IMR-90 (cell line): ENCODE measurements at regions not wholly inside any gene's neighbourhood (a gene's known extent, or its start where the extent isn't known, plus 50 kb on each side); places are given as distances from the start of the nearest gene placed in this dataset.

ENCODE experiments used
- ATAC-seq: fragments of 200-7000 bp; cut with Tn5 transposase; 2 replicates; pipeline ENCODE4 v1.9.1; 2020; ENCODE audit warnings: low read depth, mild to moderate bottlenecking, moderate library complexity
- BruUV-seq: library from RNA; stranded (reverse); fragments of 400-500 nt; replicated peaks from 2 replicates; lab custom pipeline; 2021; lab: Mats Ljungman, UMichigan
- CTCF ChIA-PET: fragments of 300-600 bp; formaldehyde crosslinking; extraction: SDS; loops from one replicate; lab custom pipeline; 2021; ENCODE audit warnings: antibody characterized with exemption; lab: Yijun Ruan, JAX
- POLR2A ChIA-PET: fragments of 300-600 bp; sonication (Branson Sonifier 250); formaldehyde crosslinking; loops from one replicate; lab custom pipeline; 2022; ENCODE audit warnings: antibody characterized with exemption; ENCODE audit not compliant: unreplicated experiment; lab: Charles Lee
- DNase-seq: peaks from one replicate; pipeline ENCODE4 v3.0.0; 2013
- H2AFZ ChIP-seq: replicated peaks from 2 replicates; pipeline ENCODE3; 2013; ENCODE audit warnings: low read length, mild to moderate bottlenecking; ENCODE audit not compliant: poor library complexity
- H2AK5ac ChIP-seq: 2 replicates; pipeline ENCODE4 v1.6.1; 2013; ENCODE audit warnings: low read depth, low read length, inconsistent platforms
- H2AK9ac ChIP-seq: replicated peaks from 2 replicates; pipeline ENCODE3; 2013; ENCODE audit warnings: mild to moderate bottlenecking, low read depth, low read length, moderate library complexity; ENCODE audit not compliant: poor library complexity
- H2BK120ac ChIP-seq: 2 replicates; pipeline ENCODE4 v1.6.1; 2013; ENCODE audit warnings: low read depth, low read length, inconsistent platforms
- H2BK15ac ChIP-seq: 3 replicates; pipeline ENCODE4 v1.6.1; 2013; ENCODE audit warnings: low read depth, low read length, inconsistent platforms
- H2BK20ac ChIP-seq: 2 replicates; pipeline ENCODE4 v1.6.1; 2013; ENCODE audit warnings: low read depth, mild to moderate bottlenecking, inconsistent platforms, low read length, moderate library complexity
- H2BK5ac ChIP-seq: 2 replicates; pipeline ENCODE4 v1.6.1; 2013; ENCODE audit warnings: mild to moderate bottlenecking, low read depth, low read length, inconsistent platforms; ENCODE audit not compliant: poor library complexity, severe bottlenecking
- H3K14ac ChIP-seq: replicated peaks from 2 replicates; pipeline ENCODE4 v1.6.1; 2013; ENCODE audit warnings: low read depth, low read length, inconsistent platforms
- H3K18ac ChIP-seq: 2 replicates; pipeline ENCODE4 v1.6.1; 2013; ENCODE audit warnings: low read depth, low read length, control low read depth
- H3K23ac ChIP-seq: 2 replicates; pipeline ENCODE4 v1.6.1; 2013; ENCODE audit warnings: low read depth, low read length, inconsistent platforms
- H3K27ac ChIP-seq: 2 replicates; pipeline ENCODE4 v1.5.1; 2013; ENCODE audit warnings: mild to moderate bottlenecking, control low read depth, low read length; ENCODE audit not compliant: insufficient read depth
- H3K27me3 ChIP-seq: 2 replicates; pipeline ENCODE4 v1.6.1; 2013; ENCODE audit warnings: low read length; ENCODE audit not compliant: control insufficient read depth, insufficient read depth
- H3K36me3 ChIP-seq: 2 replicates; pipeline ENCODE4 v1.6.1; 2013; ENCODE audit warnings: low read length, mixed read lengths; ENCODE audit not compliant: control insufficient read depth, insufficient read depth
- H3K4ac ChIP-seq: 2 replicates; pipeline ENCODE4 v1.6.1; 2013; ENCODE audit warnings: low read depth, low read length, inconsistent platforms
- H3K4me1 ChIP-seq: 2 replicates; pipeline ENCODE4 v1.6.1; 2013; ENCODE audit warnings: low read length, mixed read lengths; ENCODE audit not compliant: control insufficient read depth, insufficient read depth
- H3K4me2 ChIP-seq: 2 replicates; pipeline ENCODE4 v1.6.1; 2013; ENCODE audit warnings: low read depth, mild to moderate bottlenecking, control low read depth, low read length, moderate library complexity
- H3K4me3 ChIP-seq: 2 replicates; pipeline ENCODE4 v1.5.1; 2013; ENCODE audit warnings: low read depth, mild to moderate bottlenecking, control low read depth, low read length, moderate library complexity; ENCODE audit not compliant: insufficient read depth
- H3K56ac ChIP-seq: 2 replicates; pipeline ENCODE4 v1.6.1; 2013; ENCODE audit warnings: low read length, inconsistent platforms; ENCODE audit not compliant: insufficient read depth; ENCODE audit errors: extremely low read depth
- H3K79me1 ChIP-seq, 2 experiments: 2 replicates each; pipeline ENCODE4 v1.6.1; 2013; ENCODE audit warnings: low read length in 2 of 2, inconsistent platforms in 1 of 2, low read depth in 1 of 2
- H3K9ac ChIP-seq: 2 replicates; pipeline ENCODE4 v1.6.1; 2013; ENCODE audit warnings: low read depth, low read length, control low read depth
- H3K9me1 ChIP-seq: 2 replicates; pipeline ENCODE4 v1.6.1; 2013; ENCODE audit warnings: low read length, inconsistent platforms; ENCODE audit not compliant: insufficient read depth
- H3K9me3 ChIP-seq: 2 replicates; pipeline ENCODE4 v1.6.1; 2013; ENCODE audit warnings: low read length; ENCODE audit not compliant: control insufficient read depth, insufficient read depth
- H4K20me1 ChIP-seq: 2 replicates; pipeline ENCODE4 v1.6.1; 2013; ENCODE audit warnings: low read length, inconsistent platforms; ENCODE audit not compliant: insufficient read depth
- H4K5ac ChIP-seq: 2 replicates; pipeline ENCODE4 v1.6.1; 2013; ENCODE audit warnings: mild to moderate bottlenecking, low read depth, low read length, control low read depth
- H4K8ac ChIP-seq, 2 experiments: 2 replicates each; pipeline ENCODE4 v1.6.1; 2013; ENCODE audit warnings: low read depth in 2 of 2, low read length in 2 of 2, control low read depth in 1 of 2, inconsistent platforms in 1 of 2
- H4K91ac ChIP-seq: 2 replicates; pipeline ENCODE4 v1.6.1; 2013; ENCODE audit warnings: low read depth, low read length, inconsistent platforms; ENCODE audit not compliant: insufficient read depth
- CEBPB ChIP-seq: IDR thresholded peaks from 2 replicates; pipeline ENCODE4 v1.6.1; 2012; ENCODE audit warnings: low read depth, low read length, improper control_type of control experiment
- CHD1 ChIP-seq: IDR thresholded peaks from 2 replicates; pipeline ENCODE4 v1.6.1; 2012; ENCODE audit warnings: low read depth, low read length, improper control_type of control experiment
- ELK1 ChIP-seq: fragments of 150-350 bp; IDR thresholded peaks from 2 replicates; pipeline ENCODE4 v1.6.1; 2016; ENCODE audit warnings: low read depth, mild to moderate bottlenecking, low read length, moderate library complexity, borderline replicate concordance
- FOS ChIP-seq: fragments of 150-350 bp; IDR thresholded peaks from 2 replicates; pipeline ENCODE4 v1.6.1; 2016; ENCODE audit warnings: low read depth, low read length
- MAFK ChIP-seq: IDR thresholded peaks from 2 replicates; pipeline ENCODE4 v1.6.1; 2012; ENCODE audit warnings: low read depth, low read length, improper control_type of control experiment
- MXI1 ChIP-seq: IDR thresholded peaks from 2 replicates; pipeline ENCODE4 v1.6.1; 2012; ENCODE audit warnings: low read depth, mild to moderate bottlenecking, low read length, moderate library complexity, borderline replicate concordance
- NFE2L2 ChIP-seq: fragments of 150-350 bp; IDR thresholded peaks from 2 replicates; pipeline ENCODE4 v1.6.1; 2016; ENCODE audit warnings: low read depth, mild to moderate bottlenecking, low read length
- POLR2A ChIP-seq: IDR thresholded peaks from 2 replicates; pipeline ENCODE4 v1.6.1; 2012; ENCODE audit warnings: mild to moderate bottlenecking, low read depth, low read length
- RCOR1 ChIP-seq: IDR thresholded peaks from 2 replicates; pipeline ENCODE4 v1.6.1; 2012; ENCODE audit warnings: mild to moderate bottlenecking, low read length, improper control_type of control experiment; ENCODE audit not compliant: insufficient replicate concordance
- SMC3 ChIP-seq: fragments of 150-350 bp; IDR thresholded peaks from 2 replicates; pipeline ENCODE4 v1.6.1; 2016; ENCODE audit warnings: low read depth, mild to moderate bottlenecking, antibody characterized with exemption, low read length, moderate library complexity
- WGBS, 2 experiments: methylation state at CpG; one replicate each; pipeline versions ENCODE4 v1.1.5 to v1.1.7; 2013; ENCODE audit warnings: missing lambda C conversion rate in 2 of 2; ENCODE audit not compliant: insufficient read length in 1 of 2; ENCODE audit errors: extremely low coverage in 2 of 2; 5-methylcytosine and 5-hydroxymethylcytosine counted together
- dilution Hi-C: fragments of 300-500 bp; cut with HindIII; formaldehyde crosslinking; loops from one replicate; pipeline ENCODE4 v1.14.3; 2018; ENCODE audit warnings: low sequenced_read_pairs; ENCODE audit not compliant: unreplicated experiment
- in situ Hi-C: fragments of 300-500 bp; cut with MboI; formaldehyde crosslinking; loops from 3 replicates; pipeline ENCODE4 v1.14.3; 2019; ENCODE audit warnings: low sequenced_read_pairs, inconsistent platforms, mixed read lengths
- intact Hi-C: fragments of 100-400 bp; cut with micrococcal nuclease; formaldehyde crosslinking; loops from 2 replicates; pipeline ENCODE4 v1.10.0; 2022

- Histone ChIP-seq H3K4me2 (no peak overlapping the region), H2BK15ac (no peak overlapping the region), H2AK5ac (no peak overlapping the region), H2BK120ac (no peak overlapping the region), H4K5ac (no peak overlapping the region), H2AFZ (no peak overlapping the region), H3K9me1 (no peaks in the 10 kb centered on the region), H4K20me1 (no peaks in the 10 kb centered on the region), H3K18ac (no peak overlapping the region), H3K27me3 (no peaks in the 10 kb centered on the region), H3K9ac (no peak overlapping the region), H3K9me3 (0 out of 2 replicates have a peak, but pooled peaks cover 3% of the 10 kb centered on the region), H3K4me3 (no peak overlapping the region), H3K27ac (no peak overlapping the region), H3K14ac (no peak overlapping the region), H3K4me1 (peaks cover 3% of the 10 kb centered on the region; the same call in 1 of the 2 replicates), H3K79me1 (no peaks in the 10 kb centered on the region), H4K8ac (no peak overlapping the region), H4K91ac (no peak overlapping the region), H3K23ac (no peak overlapping the region), H2BK5ac (no peak overlapping the region), H3K4ac (no peak overlapping the region), H3K56ac (no peak overlapping the region), H2AK9ac (no peak overlapping the region), H3K36me3 (no peaks in the 10 kb centered on the region), H2BK20ac (no peak overlapping the region)
- no TSS peak for BruUV-seq
- CTCF ChIA-PET: no interaction called here
- POLR2A ChIA-PET: no interaction called here
- ATAC-seq: no peak
- intact Hi-C loops (no loop called here), in situ Hi-C loops (no loop called here), dilution Hi-C loops (no loop called here)
- no peak for TF ChIP-seq CEBPB
- TF ChIP-seq ELK1: no peak
- no peak for TF ChIP-seq RCOR1
- TF ChIP-seq CHD1: no peak
- no peak for TF ChIP-seq MAFK
- TF ChIP-seq POLR2A: no peak
- TF ChIP-seq SMC3: no peak
- no peak for TF ChIP-seq FOS
- no peak for TF ChIP-seq NFE2L2
- no peak for TF ChIP-seq MXI1
- WGBS, 2 experiments: no CpG with 5 or more reads among the region's 1 CpG
- DNase-seq: no peak
Measured at GRCh38 chr5:33303579-33304095, 137.1 kb upstream of the TARS1 start.
